Esophagus muscularis mucosa (tissue), 4 donors: ENCODE measurements at regions not wholly inside any gene's neighbourhood (a gene's known extent, or its start where the extent isn't known, plus 50 kb on each side); places are given as distances from the start of the nearest gene placed in this dataset.

Experiments
- CTCF ChIP-seq, 3 experiments: fragments of 200-600 bp in 2 of 3; fragments of 450-650 bp in 1 of 3; sonication (generic) in 2 of 3; IDR thresholded peaks; one replicate each; pipeline ENCODE4 v1.5.1; 2017 to 2019; ENCODE audit warnings: antibody characterized with exemption in 3 of 3, mild to moderate bottlenecking in 2 of 3, moderate library complexity in 1 of 3
- EP300 ChIP-seq: sonication (generic); formaldehyde crosslinking; IDR thresholded peaks from one replicate; pipeline ENCODE4 v1.6.1; 2017; ENCODE audit warnings: antibody characterized with exemption
- POLR2A ChIP-seq: fragments of 450-650 bp; IDR thresholded peaks from one replicate; pipeline ENCODE4 v1.6.1; 2017; ENCODE audit warnings: antibody characterized with exemption, moderate library complexity, mild to moderate bottlenecking, low read depth
- POLR2AphosphoS5 ChIP-seq, 2 donors: sonication (generic); formaldehyde crosslinking; IDR thresholded peaks; one replicate each; pipeline ENCODE4 v1.6.1; 2017; ENCODE audit warnings: antibody characterized with exemption in 2 of 2

GRCh38 chr5:86536396-86536795 lies 81.3 kb upstream of the COX7C start:
- TF ChIP-seq CTCF (IDR thresholded peaks at IDR 0.05) (no peak), POLR2A (no peak), POLR2AphosphoS5 (IDR thresholded peaks at IDR 0.05) (no peak), EP300 (no peak)
